HepG2 (cell line): ENCODE measurements at regions not wholly inside any gene's neighbourhood (a gene's known extent, or its start where the extent isn't known, plus 50 kb on each side); places are given as distances from the start of the nearest gene placed in this dataset.

Source experiments
- ATAC-seq: fragments of 200-7000 bp; cut with Tn5 transposase; 3 replicates; pipeline ENCODE4 v1.9.1; 2020; ENCODE audit warnings: mild to moderate bottlenecking, moderate library complexity
- BruUV-seq: library from RNA; stranded (reverse); fragments of 400-500 nt; replicated peaks from 2 replicates; lab custom pipeline; 2021; lab: Mats Ljungman, UMichigan
- CTCF ChIA-PET: fragments of 300-600 bp; formaldehyde crosslinking; extraction: SDS; loops from one replicate; lab custom pipeline; 2021; ENCODE audit warnings: low total read pairs, inconsistent platforms, low intra/inter-chr PET ratio; lab: Yijun Ruan, JAX
- POLR2A ChIA-PET: fragments of 350-600 bp; sonication (Branson Sonifier 250); formaldehyde crosslinking; loops from one replicate; lab custom pipeline; 2020; ENCODE audit warnings: antibody characterized with exemption, inconsistent platforms; lab: Yijun Ruan, JAX
- DNase-seq: peaks from one replicate; pipeline ENCODE4 v3.0.0-alpha.2; 2015; ENCODE audit warnings: low spot score
- FAIRE-seq: peaks from 3 replicates; lab custom pipeline; 2011; peaks lifted over from hg19 to GRCh38; lab: Jason Lieb, UNC
- H2AFZ ChIP-seq: one replicate; pipeline ENCODE4 v1.6.1; 2011; ENCODE audit warnings: low read length, inconsistent platforms
- H3K27ac ChIP-seq: fragments of 300-600 bp; 3 replicates; pipeline ENCODE4 v1.8.0; 2011; ENCODE audit warnings: mixed run types, mild to moderate bottlenecking, mixed read lengths, low read length, inconsistent platforms; ENCODE audit not compliant: insufficient read depth; ENCODE audit errors: extremely low read length
- H3K27me3 ChIP-seq, 2 experiments: fragments of 200-600 bp in 1 of 2; 2 replicates in 1 of 2; 3 replicates in 1 of 2; pipeline versions ENCODE4 v1.6.0 to v1.8.0; 2011; ENCODE audit warnings: low read length in 2 of 2, mild to moderate bottlenecking in 2 of 2, moderate library complexity in 2 of 2, inconsistent platforms in 1 of 2; ENCODE audit not compliant: insufficient read depth in 2 of 2, control insufficient read depth in 1 of 2
- H3K36me3 ChIP-seq, 2 experiments: fragments of 200-600 bp in 1 of 2; replicated peaks in 1 of 2; 2 replicates in 1 of 2; 3 replicates in 1 of 2; pipeline versions ENCODE4 v1.5.1 to v1.8.0; 2011; ENCODE audit warnings: low read length in 2 of 2, inconsistent platforms in 1 of 2; ENCODE audit not compliant: insufficient read depth in 2 of 2, control insufficient read depth in 1 of 2
- H3K4me1 ChIP-seq: 2 replicates; pipeline ENCODE4 v1.5.1; 2012; ENCODE audit warnings: low read length, inconsistent platforms; ENCODE audit not compliant: insufficient read depth
- H3K4me2 ChIP-seq: 2 replicates; pipeline ENCODE4 v1.6.0; 2011; ENCODE audit warnings: low read depth, low read length, inconsistent platforms
- H3K4me3 ChIP-seq, 3 experiments: fragments of 200-600 bp in 1 of 3; sonication (generic), shearing (Covaris generic) in 1 of 3; replicated peaks in 1 of 3; 2 replicates each; pipeline ENCODE4 v1.5.1; 2011 to 2016; ENCODE audit warnings: low read length in 3 of 3, inconsistent platforms in 2 of 3, low read depth in 2 of 3, mild to moderate bottlenecking in 2 of 3, control low read depth in 1 of 3, mixed read lengths in 1 of 3; ENCODE audit not compliant: insufficient read depth in 1 of 3
- H3K79me2 ChIP-seq: one replicate; pipeline ENCODE4 v1.6.1; 2011; ENCODE audit warnings: low read length, inconsistent platforms; ENCODE audit not compliant: insufficient read depth
- H3K9ac ChIP-seq: 2 replicates; pipeline ENCODE4 v1.6.0; 2011; ENCODE audit warnings: mild to moderate bottlenecking, low read depth, low read length, inconsistent platforms; ENCODE audit not compliant: insufficient read depth
- H3K9me3 ChIP-seq: 2 replicates; pipeline ENCODE4 v1.5.1; 2012; ENCODE audit warnings: mild to moderate bottlenecking, low read length
- H4K20me1 ChIP-seq: 2 replicates; pipeline ENCODE4 v1.6.0; 2011; ENCODE audit warnings: inconsistent platforms, mild to moderate bottlenecking, low read length, moderate library complexity; ENCODE audit not compliant: insufficient read depth
- ARID3A ChIP-seq: IDR thresholded peaks from 2 replicates; pipeline ENCODE4 v1.6.1; 2012; ENCODE audit warnings: low read depth, low read length, improper control_type of control experiment
- ASH2L ChIP-seq: fragments of 300-600, 200-600 bp; sonication (generic); IDR thresholded peaks from 2 replicates; pipeline ENCODE4 v1.7.0; 2017; ENCODE audit warnings: low read depth, mild to moderate bottlenecking, moderate library complexity, mixed read lengths, low read length; ENCODE audit not compliant: insufficient read length
- ATF3 ChIP-seq: sonication (generic); formaldehyde crosslinking; IDR thresholded peaks from 2 replicates; pipeline ENCODE4 v1.4.0; 2020; ENCODE audit warnings: missing genetic modification reagents
- KMT2B ChIP-seq: IDR thresholded peaks from 2 replicates; pipeline ENCODE4 v1.6.1; 2016; ENCODE audit warnings: missing genetic modification reagents, missing compliant biosample characterization
- NFATC3 ChIP-seq: sonication (generic); formaldehyde crosslinking; IDR thresholded peaks from 2 replicates; pipeline ENCODE4 v1.5.1; 2020; ENCODE audit warnings: mild to moderate bottlenecking, missing genetic modification reagents
- NFKB2 ChIP-seq: sonication (generic); formaldehyde crosslinking; IDR thresholded peaks from 2 replicates; pipeline ENCODE4 v1.4.0; 2020; ENCODE audit warnings: missing genetic modification reagents, borderline replicate concordance
- NR3C1 ChIP-seq: sonication (generic); formaldehyde crosslinking; IDR thresholded peaks from 2 replicates; pipeline ENCODE4 v1.4.0; 2020; ENCODE audit warnings: missing genetic modification reagents
- SP140L ChIP-seq: sonication (generic); formaldehyde crosslinking; IDR thresholded peaks from 2 replicates; pipeline ENCODE4 v1.4.0; 2020; ENCODE audit warnings: missing genetic modification reagents, borderline replicate concordance
- ZFX ChIP-seq: sonication (generic); formaldehyde crosslinking; IDR thresholded peaks from 2 replicates; pipeline ENCODE4 v1.4.0; 2020; ENCODE audit warnings: mild to moderate bottlenecking, low read depth, missing genetic modification reagents, moderate library complexity
- ZNF737 ChIP-seq: sonication (generic); formaldehyde crosslinking; IDR thresholded peaks from 2 replicates; pipeline ENCODE4 v1.5.0; 2020; ENCODE audit warnings: missing genetic modification reagents, mild to moderate bottlenecking, borderline replicate concordance
- WGBS: methylation state at CpG from one replicate; pipeline ENCODE4 v1.1.6; 2017; ENCODE audit warnings: low lambda C conversion rate; 5-methylcytosine and 5-hydroxymethylcytosine counted together
- in situ Hi-C: cut with HindIII; loops from 2 replicates; pipeline ENCODE4 v1.10.0; 2017; ENCODE audit warnings: low pct_unique_long_range_greater_than_20kb; ENCODE audit not compliant: extremely low pct_ligation_motif_present
- intact Hi-C: fragments of 100-400 bp; cut with micrococcal nuclease; formaldehyde crosslinking; loops from one replicate; pipeline ENCODE4 v1.10.0; 2022; ENCODE audit not compliant: unreplicated experiment

- TF ChIP-seq ARID3A (no peak), KMT2B (CRISPR knock-in tag) (no peak), ZNF737 (no peak), ASH2L (no peak), ZFX (CRISPR knock-in tag) (no peak)
These were observed 63.5 kb upstream of the L3MBTL3 start (continued) for GRCh38 chr6:129954749-129955431.

GRCh38 chr6:129947797-129948196, 70.6 kb upstream of the L3MBTL3 start:
- ChIA-PET POLR2A (no interaction called here), CTCF (no interaction called here)
- Histone ChIP-seq H3K9me3 (no peaks in the 10 kb centered on the region), H3K4me3 (no peak overlapping the region), H3K36me3 (no peaks in the 10 kb centered on the region), H3K27me3 (peaks cover 0 to 16% of the 10 kb centered on the region in 2 experiments; a peak in 2 of 5 replicates), H3K9ac (no peak overlapping the region), H3K79me2 (no peaks in the 10 kb centered on the region), H3K4me2 (no peak overlapping the region), H2AFZ (no peak overlapping the region), H3K4me1 (no peaks in the 10 kb centered on the region), H4K20me1 (no peaks in the 10 kb centered on the region), H3K27ac (no peak overlapping the region)
- BruUV-seq: no TSS peak
- intact Hi-C loops (no loop called here), in situ Hi-C loops (loop anchor here (25.0 kb wide), 1 partner anchor 460 kb away; no protein-coding TSS in a partner anchor)
- 0% methylated on average over 1 of the region's 1 CpG for WGBS
- ATAC-seq (no peak), DNase-seq (no peak), FAIRE-seq (no peak)
- TF ChIP-seq NFKB2 (no peak), SP140L (CRISPR knock-in tag) (no peak), ATF3 (CRISPR knock-in tag) (no peak), NR3C1 (CRISPR knock-in tag) (no peak), NFATC3 (no peak)
